Osteocyte (in vitro differentiated cells): ENCODE measurements at regions not wholly inside any gene's neighbourhood (a gene's known extent, or its start where the extent isn't known, plus 50 kb on each side); places are given as distances from the start of the nearest gene placed in this dataset.

Experiments used
- DNase-seq: peaks from one replicate; pipeline ENCODE4 v3.0.0; 2021; ENCODE audit warnings: mixed read lengths; ENCODE audit not compliant: unreplicated experiment; ENCODE audit errors: extremely low spot score
- H3K27ac Mint-ChIP-seq: one replicate; pipeline ENCODE4 v1.8.0; 2021; ENCODE audit warnings: mild to moderate bottlenecking, mixed read lengths; ENCODE audit not compliant: unreplicated experiment
- H3K27me3 Mint-ChIP-seq: one replicate; pipeline ENCODE4 v1.8.0; 2021; ENCODE audit warnings: mixed read lengths; ENCODE audit not compliant: unreplicated experiment
- H3K36me3 Mint-ChIP-seq: one replicate; pipeline ENCODE4 v1.8.0; 2021; ENCODE audit warnings: mixed read lengths; ENCODE audit not compliant: unreplicated experiment
- H3K4me1 Mint-ChIP-seq: one replicate; pipeline ENCODE4 v1.8.0; 2021; ENCODE audit warnings: mixed read lengths; ENCODE audit not compliant: unreplicated experiment
- H3K4me3 Mint-ChIP-seq: one replicate; pipeline ENCODE4 v1.8.0; 2021; ENCODE audit warnings: mild to moderate bottlenecking, moderate library complexity, mixed read lengths; ENCODE audit not compliant: unreplicated experiment
- H3K9me3 Mint-ChIP-seq: one replicate; pipeline ENCODE4 v1.8.0; 2021; ENCODE audit warnings: mixed read lengths; ENCODE audit not compliant: unreplicated experiment
- TF ChIP-seq, protein P1 (sequence below): fragments of 200-600 bp; sonication (generic); IDR thresholded peaks from 2 replicates; pipeline ENCODE4 v1.5.0; 2021; ENCODE audit warnings: antibody characterized with exemption, mild to moderate bottlenecking, moderate library complexity

DNA sequence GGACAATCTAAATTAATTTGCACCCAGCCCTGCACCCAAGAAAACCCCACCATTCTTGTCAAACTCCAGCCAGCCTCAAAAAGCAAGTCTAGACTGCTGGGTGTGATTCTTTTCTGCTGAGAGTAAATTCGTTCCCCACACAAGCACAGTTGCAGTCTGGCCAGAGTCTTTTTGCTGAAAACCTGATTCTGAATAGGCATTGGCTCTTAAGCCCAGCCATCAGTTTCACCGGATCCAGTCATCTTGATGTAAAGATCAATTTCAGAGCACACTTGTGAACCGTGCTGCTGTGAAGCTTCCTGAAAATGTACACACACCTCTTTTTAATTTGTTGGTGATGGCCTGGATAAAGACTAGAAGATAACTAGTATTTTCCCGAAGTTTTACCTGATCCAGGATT, 159.4 kb upstream of the GGTLC1 start:
- H3K27ac Mint-ChIP-seq, result no peak overlapping the region
- H3K9me3 Mint-ChIP-seq, result peaks cover 3% of the 10 kb centered on the region
- DNase-seq, result no peak
- H3K4me3 Mint-ChIP-seq, result no peak overlapping the region
- H3K36me3 Mint-ChIP-seq, result no peaks in the 10 kb centered on the region
- peaks cover 1% of the 10 kb centered on the region for H3K27me3 Mint-ChIP-seq
- TF ChIP-seq, protein P1, sequence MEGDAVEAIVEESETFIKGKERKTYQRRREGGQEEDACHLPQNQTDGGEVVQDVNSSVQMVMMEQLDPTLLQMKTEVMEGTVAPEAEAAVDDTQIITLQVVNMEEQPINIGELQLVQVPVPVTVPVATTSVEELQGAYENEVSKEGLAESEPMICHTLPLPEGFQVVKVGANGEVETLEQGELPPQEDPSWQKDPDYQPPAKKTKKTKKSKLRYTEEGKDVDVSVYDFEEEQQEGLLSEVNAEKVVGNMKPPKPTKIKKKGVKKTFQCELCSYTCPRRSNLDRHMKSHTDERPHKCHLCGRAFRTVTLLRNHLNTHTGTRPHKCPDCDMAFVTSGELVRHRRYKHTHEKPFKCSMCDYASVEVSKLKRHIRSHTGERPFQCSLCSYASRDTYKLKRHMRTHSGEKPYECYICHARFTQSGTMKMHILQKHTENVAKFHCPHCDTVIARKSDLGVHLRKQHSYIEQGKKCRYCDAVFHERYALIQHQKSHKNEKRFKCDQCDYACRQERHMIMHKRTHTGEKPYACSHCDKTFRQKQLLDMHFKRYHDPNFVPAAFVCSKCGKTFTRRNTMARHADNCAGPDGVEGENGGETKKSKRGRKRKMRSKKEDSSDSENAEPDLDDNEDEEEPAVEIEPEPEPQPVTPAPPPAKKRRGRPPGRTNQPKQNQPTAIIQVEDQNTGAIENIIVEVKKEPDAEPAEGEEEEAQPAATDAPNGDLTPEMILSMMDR, result no peak
- H3K4me1 Mint-ChIP-seq, result no peaks in the 10 kb centered on the region

DNA sequence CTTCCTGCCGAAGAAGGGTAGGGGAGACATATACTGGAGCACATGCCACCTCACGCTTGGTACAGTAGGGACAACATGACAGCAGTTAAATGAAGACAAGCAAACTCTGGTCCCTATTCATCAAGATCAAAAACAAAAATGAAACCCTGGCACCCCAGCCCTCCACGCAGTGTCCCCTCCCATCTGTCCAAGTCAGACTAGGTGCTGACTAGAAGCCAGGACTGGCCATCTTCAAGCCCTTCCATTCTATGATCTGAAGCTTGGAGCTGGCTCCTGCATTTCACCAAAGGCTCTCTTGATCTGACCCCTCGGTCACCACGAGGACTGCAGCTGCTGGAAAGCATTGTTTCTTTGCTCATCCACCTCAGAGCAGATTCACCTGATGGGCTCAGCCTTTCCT, 158.9 kb upstream of the GGTLC1 start:
- no peak overlapping the region for H3K27ac Mint-ChIP-seq
- peaks cover 3% of the 10 kb centered on the region for H3K9me3 Mint-ChIP-seq

DNA sequence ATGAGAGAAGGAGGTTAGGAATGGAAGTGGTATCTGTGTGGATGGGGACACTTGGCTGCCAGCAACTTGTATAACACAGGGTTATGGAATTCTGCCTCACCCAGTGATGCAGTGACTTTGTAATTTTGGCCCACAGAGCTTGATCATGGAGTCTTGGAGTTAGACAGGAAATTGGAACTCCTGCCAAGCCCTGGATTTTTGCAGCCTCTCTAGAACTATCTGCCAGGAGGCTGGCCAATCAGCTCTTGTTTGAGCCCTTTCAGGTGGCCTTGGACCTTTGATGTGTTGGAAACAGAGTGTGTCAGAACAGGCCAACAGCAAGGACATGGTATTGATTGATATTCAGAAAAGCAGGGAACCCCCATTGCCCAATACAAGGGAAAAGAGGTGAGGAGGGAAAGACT, 157.7 kb upstream of the GGTLC1 start:
- no peak overlapping the region for H3K27ac Mint-ChIP-seq
- no peaks in the 10 kb centered on the region for H3K4me1 Mint-ChIP-seq
- TF ChIP-seq, protein P1, result no peak
- no peak overlapping the region for H3K4me3 Mint-ChIP-seq
- H3K36me3 Mint-ChIP-seq, result no peaks in the 10 kb centered on the region
- no peak for DNase-seq
- H3K27me3 Mint-ChIP-seq, result peaks cover 2% of the 10 kb centered on the region
- peaks cover 3% of the 10 kb centered on the region for H3K9me3 Mint-ChIP-seq

More for the DNA sequence above, 158.9 kb upstream of the GGTLC1 start:
- no peak for DNase-seq
- H3K4me1 Mint-ChIP-seq, result no peaks in the 10 kb centered on the region
- no peak overlapping the region for H3K4me3 Mint-ChIP-seq
- H3K36me3 Mint-ChIP-seq, result no peaks in the 10 kb centered on the region
- H3K27me3 Mint-ChIP-seq, result peaks cover 2% of the 10 kb centered on the region
- TF ChIP-seq, protein P1, result no peak

DNA sequence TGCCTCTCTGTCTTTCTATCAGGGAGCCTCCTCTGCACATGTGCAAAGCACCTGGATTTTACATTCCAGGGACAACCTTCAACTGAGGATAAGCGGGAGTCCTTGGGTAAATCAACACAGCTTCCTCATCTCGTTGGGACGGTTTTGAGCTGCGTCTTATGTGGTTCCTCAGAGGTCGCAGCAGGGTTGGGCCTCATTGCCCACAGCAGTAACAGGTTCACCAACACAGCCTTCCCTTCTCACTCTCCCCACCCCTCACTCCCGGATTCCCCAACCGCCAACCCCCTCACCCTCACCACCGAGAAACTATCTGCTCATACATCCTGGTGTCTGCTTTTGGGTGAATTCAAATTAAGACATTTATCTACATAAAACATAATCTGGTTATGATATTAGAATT, 155.8 kb upstream of the GGTLC1 start:
- Mint-ChIP-seq H3K4me1 (no peaks in the 10 kb centered on the region), H3K9me3 (peaks cover 3% of the 10 kb centered on the region), H3K27ac (no peak overlapping the region), H3K27me3 (peaks cover 2% of the 10 kb centered on the region), H3K36me3 (no peaks in the 10 kb centered on the region), H3K4me3 (no peak overlapping the region)
- DNase-seq, result no peak
- TF ChIP-seq, protein P1, result no peak

DNA sequence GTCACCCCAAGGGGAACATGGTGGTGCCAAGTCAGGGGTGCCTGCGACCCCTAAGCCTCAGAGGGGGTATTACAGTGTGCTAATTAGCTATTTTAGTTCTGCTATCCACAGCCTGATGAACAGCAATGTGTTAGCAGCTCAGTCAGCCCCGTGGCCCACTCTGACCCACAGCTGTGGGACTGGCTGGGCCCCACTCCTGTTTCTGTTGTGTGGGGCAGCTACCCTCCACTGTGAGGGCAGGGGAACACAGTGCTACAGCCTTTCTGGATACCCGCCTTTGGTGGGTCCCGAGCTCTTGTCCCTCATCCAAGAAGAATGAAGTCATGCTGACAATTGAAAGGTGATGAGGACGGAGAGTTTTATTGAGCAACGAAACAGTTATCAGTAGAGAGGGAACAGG, 152.5 kb upstream of the GGTLC1 start:
- peaks cover 2% of the 10 kb centered on the region for H3K27me3 Mint-ChIP-seq
- no peaks in the 10 kb centered on the region for H3K36me3 Mint-ChIP-seq
- DNase-seq, result no peak
- TF ChIP-seq, protein P1, result no peak
- no peak overlapping the region for H3K4me3 Mint-ChIP-seq
- H3K9me3 Mint-ChIP-seq, result no peaks in the 10 kb centered on the region
- no peak overlapping the region for H3K27ac Mint-ChIP-seq
- no peaks in the 10 kb centered on the region for H3K4me1 Mint-ChIP-seq
